Right cardiac atrium (tissue), 5 donors: ENCODE measurements at regions not wholly inside any gene's neighbourhood (a gene's known extent, or its start where the extent isn't known, plus 50 kb on each side); places are given as distances from the start of the nearest gene placed in this dataset.

Source experiments
- ATAC-seq, 2 donors: fragments of 200-7000 bp; cut with Tn5 transposase; one replicate each; pipeline versions ENCODE4 v1.8.0 to v1.9.1; 2020; ENCODE audit warnings: moderate library complexity in 2 of 2, mild to moderate bottlenecking in 1 of 2
- DNase-seq, 3 donors: peaks; one replicate each; pipeline ENCODE4 v3.0.0-alpha.2; 2020
- H3K27ac ChIP-seq: one replicate; pipeline ENCODE4 v1.5.1; 2013; ENCODE audit warnings: mild to moderate bottlenecking, low read length, control low read depth, moderate library complexity
- H3K27me3 ChIP-seq: one replicate; pipeline ENCODE4 v1.6.1; 2013; ENCODE audit not compliant: control insufficient read depth, insufficient read depth
- H3K4me1 ChIP-seq: one replicate; pipeline ENCODE4 v1.6.1; 2013; ENCODE audit warnings: low read length; ENCODE audit not compliant: control insufficient read depth, insufficient read depth
- H3K4me3 ChIP-seq: one replicate; pipeline ENCODE4 v1.5.1; 2013; ENCODE audit warnings: low read length, control low read depth
- H3K9me3 ChIP-seq: one replicate; pipeline ENCODE4 v1.6.1; 2013; ENCODE audit warnings: low read length; ENCODE audit not compliant: control insufficient read depth
- WGBS: extraction: QIAGEN DNeasy Blood & Tissue Kit; methylation state at CpG from one replicate; pipeline ENCODE4 v1.1.7; 2013; 5-methylcytosine and 5-hydroxymethylcytosine counted together
- intact Hi-C, 4 donors: fragments of 100-400 bp; cut with DNase I; formaldehyde crosslinking; loops; one replicate each; pipeline versions ENCODE4 v1.11.0 to v1.14.0; 2022 to 2023
- donor health status: healthy with polysubstance abuse.
- donor health status: DM: no; HTN: yes; CAD: no.
- donor health status: DM: no; HTN: no; CAD: no.
- donor health status: DM: no; HTN: yes; CAD: no; lungs with severe emphysema.
- donor health status: DM: yes; HTN: yes; CAD: no.

DNA sequence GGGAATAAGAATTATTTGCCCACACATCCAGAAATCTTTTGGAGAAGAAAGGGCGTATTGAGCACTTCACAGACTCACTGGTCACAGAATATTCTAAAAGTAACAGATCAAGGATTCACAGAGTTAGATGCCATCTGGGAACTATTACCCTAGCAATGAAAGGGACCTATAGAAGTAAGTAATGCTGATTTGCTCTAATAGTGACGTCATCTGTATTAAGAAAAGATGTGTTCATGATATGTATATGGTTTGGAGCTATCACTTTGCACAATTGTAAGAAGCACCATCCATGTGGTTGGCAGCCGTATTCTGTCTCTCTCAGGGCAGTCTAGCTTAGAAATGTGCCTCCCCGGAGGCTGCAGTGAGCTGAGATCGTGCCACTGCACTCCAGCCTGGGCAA lies 52.8 kb upstream of the SV2C start:
- ATAC-seq: no peak
- no peaks in the 10 kb centered on the region for H3K9me3 ChIP-seq

DNA sequence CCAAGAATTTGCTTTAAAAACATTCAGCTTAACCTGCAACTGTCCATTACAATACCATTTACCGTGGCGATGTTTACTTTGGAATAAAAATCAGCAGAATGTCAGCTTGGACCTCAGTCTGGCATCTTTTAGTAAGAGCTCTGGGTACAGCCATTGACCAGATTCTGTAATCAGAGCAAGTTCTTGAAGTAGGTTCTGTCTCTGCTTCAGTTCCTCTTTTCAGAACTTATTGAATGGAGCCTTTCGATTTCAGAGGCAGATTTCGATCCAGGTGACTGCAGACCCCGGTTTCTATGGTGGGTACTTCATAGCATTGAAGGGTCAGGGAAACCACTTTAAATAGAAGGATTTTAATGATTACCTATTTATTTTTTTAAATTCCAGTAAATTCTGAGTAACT lies 53.4 kb upstream of the SV2C start:
- Histone ChIP-seq H3K27ac (no peak overlapping the region), H3K27me3 (no peaks in the 10 kb centered on the region), H3K4me1 (no peaks in the 10 kb centered on the region), H3K9me3 (no peaks in the 10 kb centered on the region), H3K4me3 (no peak overlapping the region)
- DNase-seq (no peak), ATAC-seq (no peak)
- intact Hi-C loops: no loop called here
- WGBS: 88% methylated on average over 5 of the region's 5 CpGs

More for the DNA sequence above, 52.8 kb upstream of the SV2C start:
- no peak overlapping the region for H3K4me3 ChIP-seq
- WGBS: 71% methylated on average over 5 of the region's 5 CpGs
- intact Hi-C loops: no loop called here
- H3K4me1 ChIP-seq: no peaks in the 10 kb centered on the region
- no peak for DNase-seq
- no peaks in the 10 kb centered on the region for H3K27me3 ChIP-seq
- H3K27ac ChIP-seq: no peak overlapping the region

DNA sequence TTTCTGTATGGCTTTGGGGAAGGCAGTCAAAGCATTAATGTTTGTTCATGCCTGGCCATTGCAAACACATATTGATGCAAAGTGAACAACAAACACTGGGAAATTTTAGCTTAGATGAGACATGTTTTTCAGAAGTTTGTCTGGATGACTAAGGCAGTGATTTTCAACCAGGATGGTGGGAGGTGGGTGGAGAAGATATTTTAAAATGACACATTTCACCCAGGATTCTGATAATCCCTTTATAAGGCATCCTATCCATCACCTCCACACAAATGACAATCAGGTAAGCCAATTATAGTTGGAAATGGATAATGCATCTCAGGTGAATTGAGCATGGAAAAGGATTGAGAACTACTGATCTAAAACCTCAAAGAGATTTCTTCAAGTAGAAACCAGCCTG lies 57.4 kb upstream of the SV2C start:
- Histone ChIP-seq H3K27ac (no peak overlapping the region), H3K27me3 (no peaks in the 10 kb centered on the region), H3K9me3 (no peaks in the 10 kb centered on the region), H3K4me3 (no peak overlapping the region), H3K4me1 (no peaks in the 10 kb centered on the region)
- ATAC-seq: no peak
- no peak for DNase-seq
- intact Hi-C loops: no loop called here

DNA sequence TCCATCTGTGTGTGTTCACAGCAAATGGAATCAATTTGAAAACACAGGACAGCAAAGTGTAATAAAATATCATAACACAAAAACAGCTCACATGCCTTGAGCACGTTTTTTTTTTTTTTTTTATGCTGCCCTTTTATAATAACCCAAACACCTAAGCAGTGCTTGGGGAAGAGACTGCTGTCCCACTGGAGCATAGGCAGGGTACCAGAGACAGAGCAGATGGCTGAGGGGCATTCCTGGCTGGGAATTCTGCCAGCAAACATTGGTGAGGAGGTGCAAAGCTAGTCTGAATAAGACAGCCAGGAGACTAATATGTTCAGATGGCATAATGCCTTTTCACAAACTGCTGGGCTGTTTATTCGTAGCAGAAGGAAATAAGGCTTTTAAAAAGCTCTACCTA lies 58.1 kb upstream of the SV2C start:
- intact Hi-C loops: no loop called here
- 29% methylated on average over 2 of the region's 2 CpGs for WGBS
- no peaks in the 10 kb centered on the region for H3K4me1 ChIP-seq

DNA sequence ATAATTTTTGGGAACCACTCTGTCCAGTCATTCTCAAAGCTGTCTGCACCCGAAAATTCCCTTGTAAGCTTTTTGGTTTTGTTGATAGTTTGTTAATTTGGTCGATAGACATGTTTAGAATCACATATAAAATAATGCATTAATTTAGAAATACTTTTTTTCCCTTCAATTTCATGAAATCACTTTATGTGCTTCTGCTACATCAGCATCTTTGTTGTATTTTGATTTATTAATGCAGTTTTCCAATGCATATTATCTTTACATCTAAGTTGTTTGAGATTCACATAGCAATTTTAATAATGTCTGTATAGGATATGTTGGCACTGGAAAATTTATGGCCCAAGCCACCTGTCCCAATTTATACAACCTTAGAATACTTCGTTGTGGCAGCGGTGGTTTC lies 60.6 kb upstream of the SV2C start:
- Histone ChIP-seq H3K9me3 (no peaks in the 10 kb centered on the region), H3K4me3 (no peak overlapping the region), H3K27ac (no peak overlapping the region), H3K4me1 (no peaks in the 10 kb centered on the region), H3K27me3 (no peaks in the 10 kb centered on the region)
- DNase-seq (no peak), ATAC-seq (no peak)
- intact Hi-C loops: no loop called here
- WGBS: 64% methylated on average over 4 of the region's 4 CpGs

More for the DNA sequence above, 58.1 kb upstream of the SV2C start:
- ATAC-seq (no peak), DNase-seq (no peak)
- Histone ChIP-seq H3K27ac (no peak overlapping the region), H3K27me3 (no peaks in the 10 kb centered on the region), H3K4me3 (no peak overlapping the region), H3K9me3 (no peaks in the 10 kb centered on the region)

DNA sequence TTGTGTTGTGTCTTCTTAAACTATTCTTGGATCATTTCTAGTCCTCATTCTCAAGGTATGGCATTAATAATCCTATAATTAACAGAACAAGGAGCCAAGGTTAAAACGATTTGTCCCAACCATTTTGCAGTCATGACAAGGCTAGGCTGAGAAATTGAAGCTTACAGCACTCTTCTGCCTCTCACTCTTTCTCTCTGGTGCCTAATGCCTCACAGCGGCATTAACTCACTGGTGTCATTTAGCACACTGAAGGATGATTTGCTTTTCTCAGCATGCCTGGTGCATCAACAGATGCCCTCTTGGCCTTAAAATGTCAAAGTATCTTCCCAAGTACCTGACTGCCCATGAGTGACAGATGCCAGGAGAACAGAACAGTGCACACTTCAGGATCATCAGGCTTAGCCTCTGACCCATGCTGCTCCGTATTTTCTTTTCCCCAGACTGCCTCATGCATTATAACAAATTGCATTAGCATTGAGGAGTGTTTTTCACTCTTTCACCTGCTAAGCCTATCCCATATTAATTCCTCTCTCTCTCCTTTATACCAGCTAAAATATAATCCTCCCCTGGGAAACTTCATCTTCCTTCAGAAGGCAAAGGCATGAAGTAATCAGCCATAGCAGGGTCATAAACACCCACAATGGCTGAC lies 61.1 kb upstream of the SV2C start:
- intact Hi-C loops: no loop called here
- H3K9me3 ChIP-seq: no peaks in the 10 kb centered on the region
- H3K27me3 ChIP-seq: no peaks in the 10 kb centered on the region
- no peak for ATAC-seq
- no peak overlapping the region for H3K4me3 ChIP-seq
- H3K27ac ChIP-seq: no peak overlapping the region
- WGBS: 51% methylated on average over 3 of the region's 3 CpGs
- no peak for DNase-seq
- H3K4me1 ChIP-seq: no peaks in the 10 kb centered on the region

DNA sequence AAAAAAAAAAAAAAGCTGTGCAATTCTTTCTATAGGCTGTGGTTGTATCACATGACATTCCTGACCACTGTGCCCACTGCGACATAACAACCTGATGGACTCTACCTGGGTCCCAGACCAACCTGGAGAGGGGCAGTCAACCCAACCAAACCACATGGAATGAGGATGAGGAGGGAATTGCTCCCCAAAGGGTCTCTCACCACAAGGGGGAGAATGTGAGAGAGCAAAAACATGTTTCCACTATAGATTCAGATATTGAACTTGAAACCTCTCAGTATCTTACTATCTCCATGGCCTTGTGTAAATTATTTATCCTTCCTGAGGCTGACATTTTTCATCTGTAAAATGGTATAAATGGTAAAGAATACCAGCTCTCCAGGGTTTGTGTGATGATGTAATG lies 66.9 kb upstream of the SV2C start:
- intact Hi-C loops: no loop called here
- ATAC-seq (no peak), DNase-seq (no peak)
- H3K4me1 ChIP-seq: no peaks in the 10 kb centered on the region
- 89% methylated on average over 1 of the region's 1 CpG for WGBS
- no peak overlapping the region for H3K4me3 ChIP-seq
- H3K27me3 ChIP-seq: no peaks in the 10 kb centered on the region
- H3K9me3 ChIP-seq: no peaks in the 10 kb centered on the region
- H3K27ac ChIP-seq: no peak overlapping the region

DNA sequence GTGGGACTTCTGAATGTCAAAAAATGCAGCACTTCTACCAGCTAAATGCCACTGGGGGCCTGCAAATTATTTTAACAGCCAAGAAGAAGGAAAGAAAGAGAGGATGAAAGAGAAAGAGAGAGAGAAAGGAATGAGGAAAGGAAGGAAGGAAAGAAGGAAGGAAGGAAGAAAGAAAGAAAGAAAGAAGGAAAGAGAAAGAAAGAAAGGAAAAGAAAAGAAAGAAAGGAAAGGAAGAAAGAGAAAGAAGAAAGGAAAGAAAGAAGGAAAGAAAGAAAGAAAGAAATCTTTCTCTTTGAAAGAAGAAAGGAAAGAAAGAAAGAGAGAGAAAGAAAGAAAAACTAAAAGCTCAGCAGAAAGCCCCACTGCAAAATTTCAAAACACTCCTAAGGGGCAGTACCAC lies 69.2 kb upstream of the SV2C start:
- no peak for DNase-seq
- Histone ChIP-seq H3K4me3 (no peak overlapping the region), H3K9me3 (no peaks in the 10 kb centered on the region), H3K27me3 (no peaks in the 10 kb centered on the region), H3K27ac (no peak overlapping the region), H3K4me1 (no peaks in the 10 kb centered on the region)
- intact Hi-C loops: no loop called here
- ATAC-seq: no peak

DNA sequence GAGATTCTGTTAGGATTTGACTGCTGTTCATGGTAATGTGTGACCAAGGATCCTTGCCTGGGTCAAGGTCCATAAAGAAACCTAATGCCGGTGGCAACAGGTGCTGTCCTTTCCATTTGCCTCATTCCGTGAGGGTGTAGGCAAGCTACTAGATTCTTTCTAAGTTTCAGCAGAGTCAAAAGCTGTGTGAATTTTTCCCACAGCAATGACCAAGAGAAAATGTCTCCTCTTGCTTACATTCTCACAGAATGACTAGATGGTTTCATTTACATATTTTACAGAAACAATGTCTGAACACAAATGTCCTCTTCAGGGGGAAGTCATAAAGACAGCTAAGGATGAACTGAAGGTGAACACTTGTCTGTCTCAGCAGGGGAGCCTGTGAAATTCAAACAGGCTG lies 75.3 kb upstream of the SV2C start:
- intact Hi-C loops: no loop called here
- DNase-seq (no peak), ATAC-seq (no peak)
- Histone ChIP-seq H3K4me1 (no peaks in the 10 kb centered on the region), H3K9me3 (no peaks in the 10 kb centered on the region), H3K27me3 (no peaks in the 10 kb centered on the region), H3K27ac (no peak overlapping the region), H3K4me3 (no peak overlapping the region)
- WGBS: 79% methylated on average over 2 of the region's 2 CpGs

DNA sequence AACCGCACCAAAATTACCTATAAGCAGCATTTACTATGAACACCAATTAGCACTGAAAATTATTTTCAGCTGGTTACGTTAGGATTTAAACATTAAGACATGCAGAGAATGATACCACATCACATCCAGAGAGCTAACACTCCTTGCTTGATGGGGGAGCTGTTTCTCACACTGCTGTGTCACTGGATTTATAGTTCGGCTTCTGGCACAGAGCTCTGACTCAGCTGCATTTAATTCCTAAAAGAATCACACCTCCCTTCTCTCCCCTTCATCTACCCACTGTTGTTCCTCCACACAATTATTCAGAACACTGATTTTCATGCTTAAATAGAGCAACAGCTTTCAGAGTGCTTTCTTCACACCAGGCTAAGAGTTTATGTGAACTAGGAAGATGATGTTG lies 82.6 kb upstream of the SV2C start:
- Histone ChIP-seq H3K4me1 (no peaks in the 10 kb centered on the region), H3K9me3 (no peaks in the 10 kb centered on the region), H3K27me3 (no peaks in the 10 kb centered on the region), H3K27ac (no peak overlapping the region), H3K4me3 (no peak overlapping the region)
- no peak for ATAC-seq
- intact Hi-C loops: no loop called here
- WGBS: 77% methylated on average over 3 of the region's 3 CpGs
- no peak for DNase-seq

DNA sequence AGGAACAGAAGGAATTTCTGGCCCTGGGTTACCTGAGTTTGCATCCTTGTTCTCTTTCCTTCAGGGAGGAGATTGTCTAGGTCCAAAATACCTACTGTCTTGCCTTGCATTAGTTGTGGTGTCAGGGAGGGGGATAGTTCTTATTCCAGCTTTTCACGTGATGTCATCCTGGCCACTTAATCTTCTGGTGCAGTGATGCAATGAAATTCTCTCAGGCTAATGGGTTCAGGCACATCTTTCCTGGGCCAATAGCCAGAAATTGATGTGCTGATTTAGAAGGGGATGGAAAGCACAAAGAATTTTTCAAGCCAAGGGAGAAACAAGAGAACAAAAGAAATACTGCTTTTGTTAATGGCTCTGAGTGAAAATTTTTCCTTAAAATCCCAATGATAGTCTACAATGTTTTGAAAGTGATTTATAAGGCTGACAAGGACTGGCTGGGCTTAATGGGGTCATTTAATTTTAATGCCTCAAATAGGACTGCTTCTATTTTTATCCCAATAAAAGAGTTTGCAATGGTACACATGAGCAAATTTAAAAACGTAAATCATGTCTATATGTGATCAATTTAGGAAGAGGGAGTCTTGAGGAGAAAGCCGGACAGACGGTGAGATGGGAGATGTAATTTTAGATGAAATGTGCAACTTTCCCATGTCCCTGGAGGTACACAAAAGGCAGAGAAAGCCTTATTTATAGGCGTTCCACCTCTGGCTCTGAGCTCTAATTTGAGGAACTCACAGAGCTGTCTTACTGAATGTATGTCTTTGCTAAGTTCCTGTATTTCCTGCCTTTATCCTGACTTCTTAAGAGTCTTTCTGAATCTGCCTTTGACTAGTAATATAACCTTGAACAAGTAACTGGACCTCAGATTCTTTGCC lies 89.3 kb upstream of the SV2C start:
- H3K4me1 ChIP-seq: no peaks in the 10 kb centered on the region
- no peak for ATAC-seq
- 64% methylated on average over 5 of the region's 5 CpGs for WGBS

More for the DNA sequence above, 89.3 kb upstream of the SV2C start:
- intact Hi-C loops: no loop called here
- no peaks in the 10 kb centered on the region for H3K9me3 ChIP-seq
- no peak for DNase-seq
- H3K4me3 ChIP-seq: no peak overlapping the region
- H3K27me3 ChIP-seq: no peaks in the 10 kb centered on the region
- H3K27ac ChIP-seq: no peak overlapping the region
